ENCODE measurements at regions not wholly inside any gene's neighbourhood (a gene's known extent, or its start where the extent isn't known, plus 50 kb on each side); places are given as distances from the start of the nearest gene placed in this dataset.
"Not testable (repeated sequence)": the region's sequence is repeated elsewhere in the genome, so short reads cannot be mapped to it uniquely, and the experiment has no call there.

DNA sequence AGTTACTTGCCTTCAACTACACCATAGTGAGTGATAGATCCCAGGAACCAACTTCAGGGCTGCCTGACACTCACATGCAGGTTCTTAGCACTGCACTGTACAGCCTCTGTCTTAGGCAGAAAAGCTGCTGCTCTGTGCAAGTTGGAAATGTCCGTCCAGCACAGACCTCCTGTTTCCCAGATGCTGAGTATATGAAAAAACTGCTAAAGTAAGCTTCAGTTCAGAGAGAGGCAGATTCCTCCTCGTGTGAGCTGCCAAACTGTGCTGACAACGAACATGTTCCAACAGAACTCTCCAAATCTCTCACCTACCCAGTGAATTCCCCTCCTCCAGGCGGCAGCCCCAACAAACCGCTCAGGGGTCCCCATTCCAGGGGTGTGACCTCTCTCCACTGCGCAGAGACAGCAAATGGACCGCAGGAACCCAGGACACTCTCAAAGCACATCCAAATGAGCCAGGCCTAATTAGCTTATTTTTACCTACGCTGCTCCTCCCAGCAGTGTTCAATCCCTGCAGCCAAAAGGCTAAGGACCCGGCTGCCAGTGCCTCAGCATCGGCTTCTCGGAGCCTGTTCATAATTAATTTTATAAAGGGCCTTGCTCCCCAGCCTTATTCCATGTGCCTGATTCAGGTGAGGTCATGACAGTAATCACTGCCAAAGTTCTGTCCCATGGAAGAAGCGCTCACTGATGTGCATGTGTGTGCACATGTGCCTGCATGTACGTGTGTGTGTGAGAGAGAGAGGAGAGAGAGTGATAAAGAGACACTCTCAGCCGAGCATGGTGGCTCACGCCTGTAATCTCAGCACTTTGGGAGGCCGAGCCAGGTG lies 159.5 kb upstream of the AUTS2 start:
- Histone ChIP-seq H3K36me3 (ENCODE audit: control insufficient read depth, insufficient read depth, low read length) (no peaks in the 10 kb centered on the region), H3K27me3 (ENCODE audit: control insufficient read depth, insufficient read depth, low read length) (no peaks in the 10 kb centered on the region), H3K4me3 (ENCODE audit: low read depth, low read length) (no peak overlapping the region)
- TF ChIP-seq, protein P1, sequence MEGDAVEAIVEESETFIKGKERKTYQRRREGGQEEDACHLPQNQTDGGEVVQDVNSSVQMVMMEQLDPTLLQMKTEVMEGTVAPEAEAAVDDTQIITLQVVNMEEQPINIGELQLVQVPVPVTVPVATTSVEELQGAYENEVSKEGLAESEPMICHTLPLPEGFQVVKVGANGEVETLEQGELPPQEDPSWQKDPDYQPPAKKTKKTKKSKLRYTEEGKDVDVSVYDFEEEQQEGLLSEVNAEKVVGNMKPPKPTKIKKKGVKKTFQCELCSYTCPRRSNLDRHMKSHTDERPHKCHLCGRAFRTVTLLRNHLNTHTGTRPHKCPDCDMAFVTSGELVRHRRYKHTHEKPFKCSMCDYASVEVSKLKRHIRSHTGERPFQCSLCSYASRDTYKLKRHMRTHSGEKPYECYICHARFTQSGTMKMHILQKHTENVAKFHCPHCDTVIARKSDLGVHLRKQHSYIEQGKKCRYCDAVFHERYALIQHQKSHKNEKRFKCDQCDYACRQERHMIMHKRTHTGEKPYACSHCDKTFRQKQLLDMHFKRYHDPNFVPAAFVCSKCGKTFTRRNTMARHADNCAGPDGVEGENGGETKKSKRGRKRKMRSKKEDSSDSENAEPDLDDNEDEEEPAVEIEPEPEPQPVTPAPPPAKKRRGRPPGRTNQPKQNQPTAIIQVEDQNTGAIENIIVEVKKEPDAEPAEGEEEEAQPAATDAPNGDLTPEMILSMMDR (IDR thresholded peaks at IDR 0.05; ENCODE audit: insufficient read depth, low read length, poor library complexity, severe bottlenecking): no peak
- DNase-seq (ENCODE audit: low read depth): no peak

DNA sequence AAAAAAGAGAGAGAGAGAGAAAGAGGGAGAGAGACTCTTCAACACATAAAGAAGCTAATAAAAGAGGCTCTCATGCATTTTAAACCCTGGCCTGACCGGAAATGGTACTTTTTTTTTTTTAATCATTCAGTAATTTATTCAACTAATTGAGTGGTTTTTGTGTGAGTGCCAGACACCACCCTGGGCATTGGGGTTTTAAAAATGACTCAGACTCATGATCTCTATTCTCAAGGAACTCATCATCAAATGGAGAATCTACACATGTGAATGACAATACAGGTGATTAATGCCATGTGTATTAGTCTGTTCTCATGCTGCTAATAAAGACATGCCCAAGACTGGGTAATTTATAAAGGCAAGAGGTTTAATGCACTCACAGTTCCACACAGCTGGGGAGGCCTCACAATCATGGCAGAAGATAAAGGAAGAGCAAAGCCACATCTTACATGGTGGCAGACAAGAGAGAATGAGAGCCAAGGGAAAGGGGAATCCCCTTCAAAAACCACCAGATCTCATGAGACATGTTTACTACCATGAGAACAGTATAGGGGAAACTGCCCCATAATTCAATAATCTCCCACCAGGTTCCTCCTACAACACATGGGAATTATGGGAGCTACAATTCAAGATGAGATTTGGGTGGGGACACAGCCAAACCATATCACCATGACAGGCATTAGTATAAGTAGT lies 158.5 kb upstream of the AUTS2 start:
- TF ChIP-seq, protein P1 (IDR thresholded peaks at IDR 0.05; ENCODE audit: insufficient read depth, low read length, poor library complexity, severe bottlenecking): no peak
- no peak for DNase-seq (ENCODE audit: low read depth)
- Histone ChIP-seq H3K36me3 (ENCODE audit: control insufficient read depth, insufficient read depth, low read length) (no peaks in the 10 kb centered on the region), H3K4me3 (ENCODE audit: low read depth, low read length) (no peak overlapping the region), H3K27me3 (ENCODE audit: control insufficient read depth, insufficient read depth, low read length) (no peaks in the 10 kb centered on the region)

DNA sequence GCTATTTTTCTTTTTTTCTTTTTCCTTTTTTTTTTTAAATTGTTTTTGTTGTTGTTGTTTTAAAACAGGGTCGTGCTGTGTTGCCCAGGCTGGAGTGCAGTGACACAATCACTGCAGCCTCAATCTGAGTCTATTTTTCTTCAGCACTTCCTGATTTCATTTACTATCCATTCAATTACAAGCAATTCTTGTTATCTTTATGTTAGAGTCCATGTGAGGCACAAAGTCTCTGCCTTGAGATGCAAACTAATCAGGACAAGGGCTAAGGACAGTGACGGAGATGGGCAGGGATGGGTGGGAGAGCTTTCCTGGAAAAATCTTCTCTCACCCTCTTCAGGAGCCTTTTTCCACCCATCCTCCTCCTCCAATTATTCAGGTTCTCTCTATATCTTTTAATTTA lies 157.3 kb upstream of the AUTS2 start:
- no peaks in the 10 kb centered on the region for H3K36me3 ChIP-seq (ENCODE audit: control insufficient read depth, insufficient read depth, low read length)
- TF ChIP-seq, protein P1 (IDR thresholded peaks at IDR 0.05; ENCODE audit: insufficient read depth, low read length, poor library complexity, severe bottlenecking): no peak
- no peak overlapping the region for H3K4me3 ChIP-seq (ENCODE audit: low read depth, low read length)
- DNase-seq (ENCODE audit: low read depth): no peak
- no peaks in the 10 kb centered on the region for H3K27me3 ChIP-seq (ENCODE audit: control insufficient read depth, insufficient read depth, low read length)

DNA sequence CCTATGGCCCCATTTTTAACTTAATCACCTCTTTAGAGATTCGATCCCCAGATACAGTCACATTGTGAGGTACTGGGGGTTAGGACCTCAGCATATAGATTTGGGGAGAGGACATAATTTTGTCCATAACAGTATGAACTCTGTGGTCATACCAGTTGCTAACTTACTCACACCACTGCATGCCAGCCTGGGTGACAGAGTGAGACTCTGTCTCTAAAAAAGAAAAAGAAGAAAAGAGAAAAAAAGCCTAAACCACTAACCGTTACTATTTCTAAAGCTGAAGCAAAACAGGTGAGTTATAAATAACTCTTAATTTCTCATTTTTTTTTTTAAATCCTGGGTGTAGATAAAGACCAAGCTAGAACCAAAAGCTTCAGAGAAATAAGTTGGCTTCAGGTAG lies 155.1 kb upstream of the AUTS2 start:
- H3K36me3 ChIP-seq (ENCODE audit: control insufficient read depth, insufficient read depth, low read length): no peaks in the 10 kb centered on the region
- no peak overlapping the region for H3K4me3 ChIP-seq (ENCODE audit: low read depth, low read length)
- TF ChIP-seq, protein P1 (IDR thresholded peaks at IDR 0.05; ENCODE audit: insufficient read depth, low read length, poor library complexity, severe bottlenecking): no peak
- DNase-seq (ENCODE audit: low read depth): no peak
- H3K27me3 ChIP-seq (ENCODE audit: control insufficient read depth, insufficient read depth, low read length): no peaks in the 10 kb centered on the region

DNA sequence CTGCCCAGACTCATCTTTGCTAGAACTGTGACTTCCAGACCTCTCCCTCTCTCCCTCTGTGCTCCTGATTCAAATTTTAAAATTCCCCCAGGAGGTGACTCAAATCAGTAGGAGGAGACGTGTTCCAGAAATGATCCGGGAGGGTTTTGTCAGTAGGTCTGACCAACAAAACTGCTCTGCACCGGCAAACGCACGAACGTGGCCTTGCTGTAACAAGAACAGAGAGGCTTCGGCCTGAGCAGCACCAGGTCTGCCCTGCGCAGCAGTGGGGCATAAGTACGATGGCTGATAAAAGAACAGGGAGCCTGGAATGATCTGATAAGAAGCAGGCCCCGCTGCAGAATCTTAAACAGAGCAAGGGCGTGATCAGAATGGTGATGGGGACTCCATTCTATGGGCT lies 152.7 kb upstream of the AUTS2 start:
- no peak for DNase-seq (ENCODE audit: low read depth)
- TF ChIP-seq, protein P1 (IDR thresholded peaks at IDR 0.05; ENCODE audit: insufficient read depth, low read length, poor library complexity, severe bottlenecking): no peak
- Histone ChIP-seq H3K36me3 (ENCODE audit: control insufficient read depth, insufficient read depth, low read length) (no peaks in the 10 kb centered on the region), H3K27me3 (ENCODE audit: control insufficient read depth, insufficient read depth, low read length) (no peaks in the 10 kb centered on the region), H3K4me3 (ENCODE audit: low read depth, low read length) (no peak overlapping the region)

DNA sequence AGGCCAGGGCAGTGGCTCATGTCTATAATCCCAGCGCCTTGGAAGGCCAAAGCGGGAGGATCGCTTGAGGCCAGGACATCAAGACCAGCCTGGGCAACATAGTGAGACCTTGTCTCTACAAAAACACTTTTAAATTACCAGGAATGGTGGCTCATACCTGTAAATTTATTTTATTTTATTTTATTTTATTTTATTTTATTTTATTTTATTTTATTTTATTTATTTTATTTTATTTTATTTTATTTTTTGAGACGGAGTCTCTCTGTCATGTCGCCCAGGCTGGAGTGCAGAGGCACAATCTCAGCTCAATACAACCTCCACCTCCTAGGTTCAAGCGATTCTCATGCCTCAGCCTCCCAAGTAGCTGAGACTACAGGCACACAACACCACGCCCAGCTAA lies 152.1 kb upstream of the AUTS2 start:
- DNase-seq (ENCODE audit: low read depth); H3K4me3 ChIP-seq (ENCODE audit: low read depth, low read length); H3K27me3 ChIP-seq (ENCODE audit: control insufficient read depth, insufficient read depth, low read length); H3K36me3 ChIP-seq (ENCODE audit: control insufficient read depth, insufficient read depth, low read length): not testable (repeated sequence)
